H1 (cell line): ENCODE measurements at regions not wholly inside any gene's neighbourhood (a gene's known extent, or its start where the extent isn't known, plus 50 kb on each side); places are given as distances from the start of the nearest gene placed in this dataset.

Experiments used
- CTCF ChIA-PET: fragments of 300-600 bp; sonication (Branson Sonifier 250); formaldehyde crosslinking; loops from one replicate; lab custom pipeline; 2021; ENCODE audit not compliant: partially characterized antibody; lab: Charles Lee
- POLR2A ChIA-PET: fragments of 300-600 bp; sonication (Branson Sonifier 250); formaldehyde crosslinking; loops from one replicate; lab custom pipeline; 2021; ENCODE audit warnings: inconsistent platforms; ENCODE audit not compliant: partially characterized antibody; lab: Charles Lee
- DNase-seq, 2 experiments: peaks; one replicate each; pipeline versions ENCODE4 v3.0.0 to v3.0.0-alpha.2; 2010 to 2022; ENCODE audit warnings: low spot score in 2 of 2, low read depth in 1 of 2, mixed read lengths in 1 of 2
- FAIRE-seq: peaks from 2 replicates; lab custom pipeline; 2011; peaks lifted over from hg19 to GRCh38; lab: Jason Lieb, UNC
- H2AFZ ChIP-seq: 2 replicates; pipeline ENCODE4 v1.8.1; 2012; ENCODE audit warnings: low read length, inconsistent platforms
- H2AK5ac ChIP-seq: 2 replicates; pipeline ENCODE4 v1.6.1; 2013; ENCODE audit warnings: low read depth, low read length
- H2BK120ac ChIP-seq: replicated peaks from 2 replicates; pipeline ENCODE3; 2013; ENCODE audit warnings: low read depth, low read length, inconsistent platforms
- H2BK12ac ChIP-seq: 2 replicates; pipeline ENCODE4 v1.6.1; 2013; ENCODE audit warnings: low read depth, low read length
- H2BK15ac ChIP-seq: 2 replicates; pipeline ENCODE4 v1.6.1; 2013; ENCODE audit warnings: low read length
- H2BK20ac ChIP-seq: 2 replicates; pipeline ENCODE4 v1.6.1; 2013; ENCODE audit warnings: low read length
- H2BK5ac ChIP-seq: 2 replicates; pipeline ENCODE4 v1.6.1; 2013; ENCODE audit warnings: low read depth, low read length
- H3K14ac ChIP-seq: 2 replicates; pipeline ENCODE4 v1.6.1; 2013; ENCODE audit warnings: inconsistent platforms; ENCODE audit not compliant: insufficient read length
- H3K18ac ChIP-seq: 2 replicates; pipeline ENCODE4 v1.6.1; 2013; ENCODE audit warnings: low read length; ENCODE audit errors: extremely low read depth
- H3K23ac ChIP-seq: 2 replicates; pipeline ENCODE4 v1.6.1; 2013; ENCODE audit warnings: inconsistent platforms; ENCODE audit not compliant: insufficient read length
- H3K23me2 ChIP-seq: 2 replicates; pipeline ENCODE4 v1.6.1; 2013; ENCODE audit warnings: low read depth, low read length
- H3K27ac ChIP-seq: 2 replicates; pipeline ENCODE4 v1.6.1; 2011; ENCODE audit warnings: low read depth, low read length, inconsistent platforms
- H3K27me3 ChIP-seq, 4 experiments: replicated peaks in 1 of 4; 1 replicate in 1 of 4; 2 replicates in 3 of 4; pipeline versions ENCODE4 v1.6.1 to v1.8.1; 2011 to 2013; ENCODE audit warnings: low read length in 3 of 4, mild to moderate bottlenecking in 3 of 4, inconsistent platforms in 2 of 4, mixed read lengths in 2 of 4, moderate library complexity in 1 of 4; ENCODE audit not compliant: control insufficient read depth in 3 of 4, insufficient read depth in 3 of 4; ENCODE audit errors: extremely low read depth in 1 of 4
- H3K36me3 ChIP-seq, 4 experiments: 2 replicates each; pipeline versions ENCODE4 v1.6.1 to v1.8.1; 2011 to 2013; ENCODE audit warnings: mild to moderate bottlenecking in 4 of 4, low read length in 3 of 4, moderate library complexity in 2 of 4, control low read depth in 1 of 4, inconsistent platforms in 1 of 4; ENCODE audit not compliant: insufficient read depth in 4 of 4, control insufficient read depth in 2 of 4
- H3K4ac ChIP-seq: replicated peaks from 2 replicates; pipeline ENCODE3; 2013; ENCODE audit warnings: low read length, low read depth, mixed read lengths, inconsistent platforms; ENCODE audit not compliant: insufficient read length
- H3K4me1 ChIP-seq, 4 experiments: replicated peaks in 1 of 4; 1 replicate in 1 of 4; 2 replicates in 3 of 4; pipeline versions ENCODE4 v1.6.1 to v1.8.1; 2011 to 2013; ENCODE audit warnings: low read length in 3 of 4, inconsistent platforms in 2 of 4, mixed read lengths in 1 of 4; ENCODE audit not compliant: insufficient read depth in 4 of 4, control insufficient read depth in 3 of 4
- H3K4me2 ChIP-seq, 2 experiments: 2 replicates each; pipeline versions ENCODE4 v1.6.1 to v1.8.1; 2011 to 2013; ENCODE audit warnings: low read depth in 2 of 2, low read length in 2 of 2, control low read depth in 1 of 2, inconsistent platforms in 1 of 2, mild to moderate bottlenecking in 1 of 2; ENCODE audit not compliant: insufficient read depth in 1 of 2
- H3K4me3 ChIP-seq, 4 experiments: fragments of 200-600, 300-600 bp in 1 of 4; sonication (generic), shearing (Covaris generic), sonication (Bioruptor Twin) in 1 of 4; 2 replicates each; pipeline versions ENCODE4 v1.5.1 to v1.8.1; 2011 to 2016; ENCODE audit warnings: low read length in 4 of 4, low read depth in 3 of 4, control low read depth in 2 of 4, inconsistent platforms in 2 of 4, mild to moderate bottlenecking in 2 of 4, mixed read lengths in 1 of 4, moderate library complexity in 1 of 4; ENCODE audit not compliant: insufficient read depth in 2 of 4; ENCODE audit errors: extremely low read depth in 1 of 4
- H3K56ac ChIP-seq: replicated peaks from 2 replicates; pipeline ENCODE3; 2013; ENCODE audit warnings: low read depth, mild to moderate bottlenecking, mixed read lengths, low read length, inconsistent platforms; ENCODE audit not compliant: insufficient read length
- H3K79me1 ChIP-seq: 2 replicates; pipeline ENCODE4 v1.6.1; 2013; ENCODE audit warnings: low read depth, low read length, control low read depth
- H3K79me2 ChIP-seq, 2 experiments: 2 replicates each; pipeline versions ENCODE4 v1.6.1 to v1.8.1; 2012 to 2013; ENCODE audit warnings: low read length in 2 of 2, mild to moderate bottlenecking in 2 of 2, inconsistent platforms in 1 of 2; ENCODE audit not compliant: insufficient read depth in 2 of 2, control insufficient read depth in 1 of 2
- H3K9ac ChIP-seq, 4 experiments: replicated peaks in 1 of 4; 1 replicate in 1 of 4; 2 replicates in 3 of 4; pipeline versions ENCODE4 v1.6.1 to v1.8.1; 2011 to 2013; ENCODE audit warnings: low read depth in 3 of 4, low read length in 3 of 4, control low read depth in 2 of 4, mild to moderate bottlenecking in 2 of 4, moderate library complexity in 2 of 4, inconsistent platforms in 1 of 4; ENCODE audit errors: extremely low read depth in 1 of 4
- H3K9me3 ChIP-seq, 2 experiments: 2 replicates each; pipeline versions ENCODE4 v1.6.1 to v1.8.1; 2012 to 2013; ENCODE audit warnings: mild to moderate bottlenecking in 2 of 2, moderate library complexity in 2 of 2, control low read depth in 1 of 2, inconsistent platforms in 1 of 2, low read depth in 1 of 2, low read length in 1 of 2, mixed read lengths in 1 of 2; ENCODE audit not compliant: insufficient read depth in 2 of 2
- H4K20me1 ChIP-seq, 2 experiments: replicated peaks in 1 of 2; 2 replicates each; pipeline versions ENCODE3 to v1.8.1; 2011 to 2013; ENCODE audit warnings: inconsistent platforms in 2 of 2, low read length in 2 of 2, mild to moderate bottlenecking in 1 of 2; ENCODE audit not compliant: insufficient read depth in 2 of 2, control insufficient read depth in 1 of 2
- H4K5ac ChIP-seq: 2 replicates; pipeline ENCODE4 v1.6.1; 2013; ENCODE audit warnings: low read length, low read depth, mixed read lengths, inconsistent platforms; ENCODE audit not compliant: insufficient read length
- H4K8ac ChIP-seq: 2 replicates; pipeline ENCODE4 v1.8.0; 2013; ENCODE audit warnings: mild to moderate bottlenecking, moderate library complexity, low read length, inconsistent platforms; ENCODE audit not compliant: insufficient read depth; ENCODE audit errors: extremely low read depth
- H4K91ac ChIP-seq: replicated peaks from 2 replicates; pipeline ENCODE3; 2013; ENCODE audit warnings: low read length, mixed read lengths, inconsistent platforms; ENCODE audit not compliant: insufficient read length
- NANOG ChIP-seq: IDR thresholded peaks from 2 replicates; pipeline ENCODE4 v1.6.1; 2011; ENCODE audit warnings: low read length, low read depth, mild to moderate bottlenecking, inconsistent platforms; ENCODE audit not compliant: insufficient read depth, poor library complexity, severe bottlenecking
- NRF1 ChIP-seq: IDR thresholded peaks from 2 replicates; pipeline ENCODE4 v1.6.1; 2011; ENCODE audit warnings: mild to moderate bottlenecking, low read depth, low read length, improper control_type of control experiment
- POU5F1 ChIP-seq: IDR thresholded peaks from 2 replicates; pipeline ENCODE4 v1.6.1; 2011; ENCODE audit warnings: low read depth, mild to moderate bottlenecking, low read length, moderate library complexity
- RNF2 ChIP-seq: fragments of 200-900, 300-1000 bp; sonication (generic); IDR thresholded peaks from 2 replicates; pipeline ENCODE4 v1.7.1; 2016; ENCODE audit warnings: borderline replicate concordance, low read depth, mild to moderate bottlenecking, antibody characterized with exemption, low read length; ENCODE audit not compliant: poor library complexity, severe bottlenecking; ENCODE audit errors: missing control alignments
- SUZ12 ChIP-seq: fragments of 200-600 bp; sonication (generic); IDR thresholded peaks from 2 replicates; pipeline ENCODE4 v1.6.1; 2012; ENCODE audit warnings: mild to moderate bottlenecking, inconsistent platforms, low read length, moderate library complexity, mixed read lengths
- ZNF274 ChIP-seq: IDR thresholded peaks from 2 replicates; pipeline ENCODE4 v1.7.0; 2012; ENCODE audit warnings: low read length, borderline replicate concordance; ENCODE audit errors: extremely low read depth
- WGBS, 2 experiments: shearing (Covaris generic) in 1 of 2; methylation state at CpG; one replicate each; pipeline versions ENCODE4 v1.1.6 to v1.1.7; 2013 to 2015; ENCODE audit warnings: low lambda C conversion rate in 2 of 2, mixed read lengths in 2 of 2, inconsistent platforms in 1 of 2, low coverage in 1 of 2, missing lambda C conversion rate in 1 of 2; ENCODE audit not compliant: insufficient replicate concordance in 2 of 2, insufficient coverage in 1 of 2, insufficient read length in 1 of 2; ENCODE audit errors: extremely low coverage in 1 of 2, missing lambda C conversion rate in 1 of 2; 5-methylcytosine and 5-hydroxymethylcytosine counted together

DNA sequence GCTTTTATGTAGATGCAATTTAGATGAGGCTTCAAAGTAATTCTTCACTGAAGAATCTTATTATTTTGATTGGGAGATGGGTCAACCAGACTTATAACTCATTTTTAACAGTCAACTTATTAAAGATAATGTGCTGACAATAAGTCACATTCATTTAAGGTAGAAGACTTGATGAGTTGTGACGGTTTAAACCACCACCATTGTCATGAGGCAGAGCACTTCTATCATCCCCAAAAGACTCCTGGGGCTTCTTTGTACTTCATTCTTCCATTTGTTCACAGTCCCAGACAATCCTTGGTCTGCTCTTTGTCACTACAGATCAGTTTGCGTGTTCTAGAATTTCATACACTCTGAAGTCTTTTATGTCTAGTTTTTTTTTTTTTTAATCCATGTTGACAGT lies 346.1 kb downstream of the RASEF start:
- no peaks in the 10 kb centered on the region for H3K4me1 ChIP-seq
- no peak overlapping the region for H3K4ac ChIP-seq
- no peak overlapping the region for H3K14ac ChIP-seq
- ChIA-PET CTCF (interaction anchor here (0.9 kb wide), 1 partner anchor 31 kb away, joined by 4 read pairs; no protein-coding TSS in a partner anchor), POLR2A (no interaction called here)
- DNase-seq, result no peak
- no peak for FAIRE-seq
- H3K4me3 ChIP-seq, result no peak overlapping the region
- no peak overlapping the region for H2BK5ac ChIP-seq
- H2AK5ac ChIP-seq, result no peak overlapping the region
- H3K79me1 ChIP-seq, result no peaks in the 10 kb centered on the region
- H4K8ac ChIP-seq, result no peak overlapping the region
- H3K18ac ChIP-seq, result no peak overlapping the region
- H3K36me3 ChIP-seq, result no peaks in the 10 kb centered on the region; a peak in 1 of 8 replicates
- WGBS, 2 experiments, result 92% methylated on average over 2 of the region's 2 CpGs; no CpG with 5 or more reads in 1 of the 2 experiments
- no peaks in the 10 kb centered on the region for H3K27me3 ChIP-seq
- H3K79me2 ChIP-seq, result no peaks in the 10 kb centered on the region
- no peak overlapping the region for H2BK15ac ChIP-seq
- no peak overlapping the region for H2AFZ ChIP-seq
- H4K5ac ChIP-seq, result no peak overlapping the region
- no peak overlapping the region for H3K23ac ChIP-seq
- H4K91ac ChIP-seq, result no peak overlapping the region
- no peak overlapping the region for H2BK12ac ChIP-seq
- no peak overlapping the region for H3K4me2 ChIP-seq
- no peak overlapping the region for H3K27ac ChIP-seq
- no peak overlapping the region for H2BK120ac ChIP-seq
- no peak overlapping the region for H3K9ac ChIP-seq
- H4K20me1 ChIP-seq, result no peaks in the 10 kb centered on the region
- H3K56ac ChIP-seq, result no peak overlapping the region
- TF ChIP-seq NANOG (no peak), ZNF274 (no peak), NRF1 (no peak), POU5F1 (no peak), RNF2 (no peak), SUZ12 (no peak)
- no peaks in the 10 kb centered on the region for H3K23me2 ChIP-seq
- peaks cover 10 to 14% of the 10 kb centered on the region in 2 experiments; a peak in 3 of 4 replicates for H3K9me3 ChIP-seq
- H2BK20ac ChIP-seq, result no peak overlapping the region
